ENCODE measurements at regions not wholly inside any gene's neighbourhood (a gene's known extent, or its start where the extent isn't known, plus 50 kb on each side); places are given as distances from the start of the nearest gene placed in this dataset.

DNA sequence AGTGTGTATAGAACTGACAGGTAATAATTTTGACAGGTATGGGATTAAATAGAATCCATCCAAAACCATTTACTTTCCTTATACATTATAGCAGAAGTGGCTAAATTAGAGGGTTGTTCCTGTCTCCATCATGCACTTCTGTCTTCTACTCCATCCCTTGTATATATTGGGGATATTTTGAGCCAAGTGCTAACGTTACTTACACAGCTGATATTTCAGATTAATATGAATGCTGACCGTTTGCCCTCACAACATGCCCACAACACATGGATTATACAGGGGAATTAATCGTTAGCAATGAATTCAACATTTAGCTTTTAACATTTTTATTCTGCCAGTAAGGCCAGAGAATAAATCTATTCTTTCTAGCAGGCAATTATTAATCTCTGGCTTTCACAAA, 1125.0 kb upstream of the FAM98A start:
- H3K4me1 ChIP-seq (ENCODE audit: insufficient read depth, low read length, poor library complexity, severe bottlenecking), result no peaks in the 10 kb centered on the region
- H3K9ac ChIP-seq (ENCODE audit: low read depth, low read length, poor library complexity, severe bottlenecking), result no peak overlapping the region
- H3K79me2 ChIP-seq (ENCODE audit: insufficient read depth, low read length), result no peaks in the 10 kb centered on the region
- H3K9me2 ChIP-seq (replicated peaks; ENCODE audit: low read depth, low read length), result no peaks in the 10 kb centered on the region
- H3F3A ChIP-seq (ENCODE audit: low read depth), result no peaks in the 10 kb centered on the region
- no peaks in the 10 kb centered on the region for H3K27me3 ChIP-seq (ENCODE audit: insufficient read depth, low read length, poor library complexity, severe bottlenecking)
- no peaks in the 10 kb centered on the region for H4K20me1 ChIP-seq (ENCODE audit: insufficient read depth, low read length, poor library complexity, severe bottlenecking)
- H3K36me3 ChIP-seq (ENCODE audit: insufficient read depth, low read length), result no peaks in the 10 kb centered on the region
- H2AFZ ChIP-seq (ENCODE audit: low read length), result no peak overlapping the region
- H3K9me3 ChIP-seq (ENCODE audit: insufficient read depth, low read depth, low read length), result no peaks in the 10 kb centered on the region
- no peak overlapping the region for H3K4me3 ChIP-seq (ENCODE audit: low read length, poor library complexity, severe bottlenecking)
- TF ChIP-seq, protein P1, sequence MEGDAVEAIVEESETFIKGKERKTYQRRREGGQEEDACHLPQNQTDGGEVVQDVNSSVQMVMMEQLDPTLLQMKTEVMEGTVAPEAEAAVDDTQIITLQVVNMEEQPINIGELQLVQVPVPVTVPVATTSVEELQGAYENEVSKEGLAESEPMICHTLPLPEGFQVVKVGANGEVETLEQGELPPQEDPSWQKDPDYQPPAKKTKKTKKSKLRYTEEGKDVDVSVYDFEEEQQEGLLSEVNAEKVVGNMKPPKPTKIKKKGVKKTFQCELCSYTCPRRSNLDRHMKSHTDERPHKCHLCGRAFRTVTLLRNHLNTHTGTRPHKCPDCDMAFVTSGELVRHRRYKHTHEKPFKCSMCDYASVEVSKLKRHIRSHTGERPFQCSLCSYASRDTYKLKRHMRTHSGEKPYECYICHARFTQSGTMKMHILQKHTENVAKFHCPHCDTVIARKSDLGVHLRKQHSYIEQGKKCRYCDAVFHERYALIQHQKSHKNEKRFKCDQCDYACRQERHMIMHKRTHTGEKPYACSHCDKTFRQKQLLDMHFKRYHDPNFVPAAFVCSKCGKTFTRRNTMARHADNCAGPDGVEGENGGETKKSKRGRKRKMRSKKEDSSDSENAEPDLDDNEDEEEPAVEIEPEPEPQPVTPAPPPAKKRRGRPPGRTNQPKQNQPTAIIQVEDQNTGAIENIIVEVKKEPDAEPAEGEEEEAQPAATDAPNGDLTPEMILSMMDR (conservative IDR thresholded peaks at IDR 0.05; ENCODE audit: low read length), result no peak
- TF ChIP-seq EZH2phosphoT487 (IDR thresholded peaks at IDR 0.05; ENCODE audit: borderline replicate concordance), result no peak
- H3K4me2 ChIP-seq (ENCODE audit: low read depth, low read length, poor library complexity, severe bottlenecking), result no peak overlapping the region

DNA sequence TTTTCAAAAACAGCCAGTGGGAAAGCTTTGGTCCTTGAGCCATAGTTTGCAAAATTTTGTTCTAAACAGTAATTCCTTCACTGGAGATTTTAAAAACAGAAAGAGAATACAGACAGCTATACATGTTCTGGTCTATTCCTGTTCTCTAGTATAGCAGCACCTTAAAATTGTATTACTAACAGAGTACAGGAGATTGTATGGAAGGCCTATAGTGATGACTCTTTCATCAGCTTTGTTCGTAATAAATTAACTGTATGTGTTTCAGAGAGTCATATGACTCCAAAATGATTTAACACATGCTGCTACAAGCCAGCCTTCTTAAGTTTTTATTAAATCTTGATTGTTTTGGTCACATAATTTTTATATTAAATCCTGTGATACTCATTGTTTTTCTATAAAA, 1124.6 kb upstream of the FAM98A start:
- Histone ChIP-seq H3K4me3 (ENCODE audit: low read length, poor library complexity, severe bottlenecking) (no peak overlapping the region), H3K9ac (ENCODE audit: low read depth, low read length, poor library complexity, severe bottlenecking) (no peak overlapping the region), H3K4me1 (ENCODE audit: insufficient read depth, low read length, poor library complexity, severe bottlenecking) (no peaks in the 10 kb centered on the region), H3K79me2 (ENCODE audit: insufficient read depth, low read length) (no peaks in the 10 kb centered on the region), H3F3A (ENCODE audit: low read depth) (no peaks in the 10 kb centered on the region), H3K27me3 (ENCODE audit: insufficient read depth, low read length, poor library complexity, severe bottlenecking) (no peaks in the 10 kb centered on the region), H4K20me1 (ENCODE audit: insufficient read depth, low read length, poor library complexity, severe bottlenecking) (no peaks in the 10 kb centered on the region), H3K9me2 (replicated peaks; ENCODE audit: low read depth, low read length) (no peaks in the 10 kb centered on the region), H2AFZ (ENCODE audit: low read length) (no peak overlapping the region), H3K4me2 (ENCODE audit: low read depth, low read length, poor library complexity, severe bottlenecking) (no peak overlapping the region), H3K9me3 (ENCODE audit: insufficient read depth, low read depth, low read length) (no peaks in the 10 kb centered on the region), H3K36me3 (ENCODE audit: insufficient read depth, low read length) (no peaks in the 10 kb centered on the region)
- TF ChIP-seq, protein P1 (conservative IDR thresholded peaks at IDR 0.05; ENCODE audit: low read length), result no peak
- no peak for TF ChIP-seq EZH2phosphoT487 (IDR thresholded peaks at IDR 0.05; ENCODE audit: borderline replicate concordance)

DNA sequence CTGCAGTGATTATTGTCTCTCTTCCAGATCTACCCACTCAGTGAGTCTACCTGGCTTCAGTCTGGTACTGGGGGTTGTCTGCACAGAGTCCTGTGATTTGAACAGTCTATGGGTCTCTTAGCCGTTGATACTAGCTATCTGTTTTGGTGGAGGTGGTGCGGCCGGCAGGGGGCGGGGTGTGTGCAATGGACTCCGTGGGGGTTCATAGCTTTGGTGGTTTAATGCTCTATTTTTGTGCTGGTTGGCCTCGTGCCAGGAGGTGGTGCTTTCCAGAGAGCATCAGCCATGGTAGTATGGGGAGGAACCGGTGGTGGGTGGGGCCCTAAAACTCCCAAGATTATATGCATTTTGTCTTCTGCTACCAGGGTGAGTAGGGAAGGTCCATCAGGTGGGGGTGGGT, 1120.1 kb upstream of the FAM98A start:
- H3F3A ChIP-seq (ENCODE audit: low read depth), result no peaks in the 10 kb centered on the region
- no peak overlapping the region for H3K9ac ChIP-seq (ENCODE audit: low read depth, low read length, poor library complexity, severe bottlenecking)
- no peak overlapping the region for H3K4me2 ChIP-seq (ENCODE audit: low read depth, low read length, poor library complexity, severe bottlenecking)
- no peak overlapping the region for H3K4me3 ChIP-seq (ENCODE audit: low read length, poor library complexity, severe bottlenecking)
- no peaks in the 10 kb centered on the region for H3K79me2 ChIP-seq (ENCODE audit: insufficient read depth, low read length)
- no peaks in the 10 kb centered on the region for H3K36me3 ChIP-seq (ENCODE audit: insufficient read depth, low read length)
- H3K9me2 ChIP-seq (replicated peaks; ENCODE audit: low read depth, low read length), result no peaks in the 10 kb centered on the region
- no peaks in the 10 kb centered on the region for H4K20me1 ChIP-seq (ENCODE audit: insufficient read depth, low read length, poor library complexity, severe bottlenecking)
- no peak overlapping the region for H2AFZ ChIP-seq (ENCODE audit: low read length)
- TF ChIP-seq, protein P1 (conservative IDR thresholded peaks at IDR 0.05; ENCODE audit: low read length), result no peak
- TF ChIP-seq EZH2phosphoT487 (IDR thresholded peaks at IDR 0.05; ENCODE audit: borderline replicate concordance), result no peak
- no peaks in the 10 kb centered on the region for H3K9me3 ChIP-seq (ENCODE audit: insufficient read depth, low read depth, low read length)
- H3K27me3 ChIP-seq (ENCODE audit: insufficient read depth, low read length, poor library complexity, severe bottlenecking), result no peaks in the 10 kb centered on the region
- H3K4me1 ChIP-seq (ENCODE audit: insufficient read depth, low read length, poor library complexity, severe bottlenecking), result no peaks in the 10 kb centered on the region
